ENCODE measurements at regions not wholly inside any gene's neighbourhood (a gene's known extent, or its start where the extent isn't known, plus 50 kb on each side); places are given as distances from the start of the nearest gene placed in this dataset.
A peak's percentile ranks its signal among the peaks of the same experiment; 100 is the strongest.

DNA sequence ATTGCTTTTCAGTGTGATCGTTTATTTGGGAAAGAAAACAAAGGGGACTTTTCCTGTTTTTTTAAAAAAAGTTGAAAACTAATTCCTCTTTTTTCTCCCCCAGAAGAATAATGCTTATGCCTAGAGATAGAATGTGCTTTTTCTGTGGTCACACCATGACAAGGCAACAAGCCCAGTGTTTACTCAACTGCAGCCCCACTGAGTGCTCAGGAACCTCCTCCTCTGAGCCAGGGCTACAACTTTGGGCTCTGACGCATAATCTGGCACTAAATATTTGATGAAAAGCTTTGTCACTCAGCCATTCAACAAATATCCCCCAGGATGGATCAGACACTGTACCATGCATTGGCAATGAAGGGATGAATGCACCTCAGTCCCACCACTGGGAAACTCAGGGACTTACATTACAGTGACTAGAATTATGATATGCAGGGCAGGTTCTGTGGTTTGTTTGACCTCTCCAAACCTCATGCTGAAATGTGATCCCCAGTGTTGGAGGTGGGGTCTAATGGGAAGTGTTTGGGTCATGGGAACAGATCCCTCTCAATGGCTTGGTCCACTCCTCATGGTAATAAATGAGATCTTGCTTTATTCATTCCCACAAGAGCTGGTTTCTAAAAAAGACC is 155.9 kb downstream of the CCDC34 start:
- ChIA-PET CTCF (no interaction called here), POLR2A (no interaction called here)
- intact Hi-C loops (cut with micrococcal nuclease; ENCODE audit: unreplicated experiment), result no loop called here
- no peaks in the 10 kb centered on the region for H3K36me3 ChIP-seq (ENCODE audit: control insufficient read depth, insufficient read depth, low read length)
- in situ Hi-C loops (cut with HindIII; ENCODE audit: low pct_unique_long_range_greater_than_20kb, low sequenced_read_pairs), result no loop called here
- H3K4me3 ChIP-seq (ENCODE audit: low read depth in 2 of 2, low read length in 2 of 2), result no peak overlapping the region
- peaks cover 49% of the 10 kb centered on the region for H3K4me1 ChIP-seq (ENCODE audit: control insufficient read depth, insufficient read depth, low read length)
- no TSS peak for BruUV-seq (replicated peaks)
- DNase-seq (ENCODE audit: low read depth, low spot score) (no peak), ATAC-seq (no peak)
- H3K9me3 ChIP-seq (ENCODE audit: control insufficient read depth, insufficient read depth, low read depth, low read length), result no peaks in the 10 kb centered on the region
- no peaks in the 10 kb centered on the region for H3K27me3 ChIP-seq (ENCODE audit: control insufficient read depth, insufficient read depth, low read length)
- no peak for TF ChIP-seq TCF7L2 (IDR thresholded peaks at IDR 0.05; ENCODE audit: low read depth, low read length)
- TF ChIP-seq SIN3A (IDR thresholded peaks at IDR 0.05; ENCODE audit: borderline replicate concordance, insufficient read depth, low read depth, low read length), result no peak
- no peak for TF ChIP-seq POLR2AphosphoS5 (IDR thresholded peaks at IDR 0.05; ENCODE audit: low read depth, low read length)
- TF ChIP-seq, protein P1, sequence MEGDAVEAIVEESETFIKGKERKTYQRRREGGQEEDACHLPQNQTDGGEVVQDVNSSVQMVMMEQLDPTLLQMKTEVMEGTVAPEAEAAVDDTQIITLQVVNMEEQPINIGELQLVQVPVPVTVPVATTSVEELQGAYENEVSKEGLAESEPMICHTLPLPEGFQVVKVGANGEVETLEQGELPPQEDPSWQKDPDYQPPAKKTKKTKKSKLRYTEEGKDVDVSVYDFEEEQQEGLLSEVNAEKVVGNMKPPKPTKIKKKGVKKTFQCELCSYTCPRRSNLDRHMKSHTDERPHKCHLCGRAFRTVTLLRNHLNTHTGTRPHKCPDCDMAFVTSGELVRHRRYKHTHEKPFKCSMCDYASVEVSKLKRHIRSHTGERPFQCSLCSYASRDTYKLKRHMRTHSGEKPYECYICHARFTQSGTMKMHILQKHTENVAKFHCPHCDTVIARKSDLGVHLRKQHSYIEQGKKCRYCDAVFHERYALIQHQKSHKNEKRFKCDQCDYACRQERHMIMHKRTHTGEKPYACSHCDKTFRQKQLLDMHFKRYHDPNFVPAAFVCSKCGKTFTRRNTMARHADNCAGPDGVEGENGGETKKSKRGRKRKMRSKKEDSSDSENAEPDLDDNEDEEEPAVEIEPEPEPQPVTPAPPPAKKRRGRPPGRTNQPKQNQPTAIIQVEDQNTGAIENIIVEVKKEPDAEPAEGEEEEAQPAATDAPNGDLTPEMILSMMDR (IDR thresholded peaks at IDR 0.05), result no peak
- TF ChIP-seq, protein P2, sequence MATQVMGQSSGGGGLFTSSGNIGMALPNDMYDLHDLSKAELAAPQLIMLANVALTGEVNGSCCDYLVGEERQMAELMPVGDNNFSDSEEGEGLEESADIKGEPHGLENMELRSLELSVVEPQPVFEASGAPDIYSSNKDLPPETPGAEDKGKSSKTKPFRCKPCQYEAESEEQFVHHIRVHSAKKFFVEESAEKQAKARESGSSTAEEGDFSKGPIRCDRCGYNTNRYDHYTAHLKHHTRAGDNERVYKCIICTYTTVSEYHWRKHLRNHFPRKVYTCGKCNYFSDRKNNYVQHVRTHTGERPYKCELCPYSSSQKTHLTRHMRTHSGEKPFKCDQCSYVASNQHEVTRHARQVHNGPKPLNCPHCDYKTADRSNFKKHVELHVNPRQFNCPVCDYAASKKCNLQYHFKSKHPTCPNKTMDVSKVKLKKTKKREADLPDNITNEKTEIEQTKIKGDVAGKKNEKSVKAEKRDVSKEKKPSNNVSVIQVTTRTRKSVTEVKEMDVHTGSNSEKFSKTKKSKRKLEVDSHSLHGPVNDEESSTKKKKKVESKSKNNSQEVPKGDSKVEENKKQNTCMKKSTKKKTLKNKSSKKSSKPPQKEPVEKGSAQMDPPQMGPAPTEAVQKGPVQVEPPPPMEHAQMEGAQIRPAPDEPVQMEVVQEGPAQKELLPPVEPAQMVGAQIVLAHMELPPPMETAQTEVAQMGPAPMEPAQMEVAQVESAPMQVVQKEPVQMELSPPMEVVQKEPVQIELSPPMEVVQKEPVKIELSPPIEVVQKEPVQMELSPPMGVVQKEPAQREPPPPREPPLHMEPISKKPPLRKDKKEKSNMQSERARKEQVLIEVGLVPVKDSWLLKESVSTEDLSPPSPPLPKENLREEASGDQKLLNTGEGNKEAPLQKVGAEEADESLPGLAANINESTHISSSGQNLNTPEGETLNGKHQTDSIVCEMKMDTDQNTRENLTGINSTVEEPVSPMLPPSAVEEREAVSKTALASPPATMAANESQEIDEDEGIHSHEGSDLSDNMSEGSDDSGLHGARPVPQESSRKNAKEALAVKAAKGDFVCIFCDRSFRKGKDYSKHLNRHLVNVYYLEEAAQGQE (IDR thresholded peaks at IDR 0.05; ENCODE audit: insufficient read depth in 1 of 2, low read depth in 2 of 2, low read length in 1 of 2), result no peak
- H3K27ac ChIP-seq (ENCODE audit: low read length), result peak overlapping the region; percentile 96

DNA sequence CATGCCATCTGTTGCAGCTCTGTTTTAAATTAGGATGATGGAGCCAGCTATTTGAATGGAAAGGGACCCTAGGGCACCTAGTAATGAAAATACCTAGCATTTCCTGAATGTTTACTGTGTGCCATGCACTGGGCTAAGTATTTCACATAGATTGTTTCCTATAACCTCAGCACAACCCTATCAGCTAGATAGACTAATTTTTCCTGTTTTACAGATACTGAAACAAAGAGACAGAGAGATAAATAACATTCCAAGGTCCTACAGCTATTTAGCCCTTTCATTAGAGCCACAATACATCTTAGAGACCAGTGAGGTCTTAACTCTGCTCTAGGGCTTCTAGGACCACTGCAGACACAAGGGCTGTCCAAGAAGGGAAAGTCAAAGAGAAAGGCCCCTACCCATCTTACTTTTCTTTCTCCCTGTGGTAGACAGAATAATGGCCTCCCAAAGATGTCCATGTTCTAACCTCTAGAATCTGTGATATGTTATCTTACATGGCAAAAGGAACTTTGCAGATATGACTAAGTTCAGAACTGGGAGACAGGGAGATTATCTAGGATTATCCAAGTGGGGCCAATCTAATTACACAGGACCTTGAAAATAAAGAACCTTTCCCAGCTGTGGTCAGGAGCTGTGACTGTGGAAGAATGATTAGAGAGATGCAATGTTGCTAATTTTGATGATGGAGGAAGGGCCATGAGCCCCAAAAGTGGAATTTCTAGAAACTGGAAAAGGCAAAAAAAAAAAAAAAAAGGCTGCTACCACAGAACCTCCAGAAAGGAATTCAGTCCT is 157.0 kb downstream of the CCDC34 start:
- POLR2A ChIA-PET, result no interaction called here
- intact Hi-C loops (cut with micrococcal nuclease; ENCODE audit: unreplicated experiment) (no loop called here), in situ Hi-C loops (cut with HindIII; ENCODE audit: low pct_unique_long_range_greater_than_20kb, low sequenced_read_pairs) (no loop called here)
- DNase-seq (ENCODE audit: low read depth, low spot score) (no peak), ATAC-seq (no peak)
- H3K4me3 ChIP-seq (ENCODE audit: low read depth in 2 of 2, low read length in 2 of 2), result no peak overlapping the region
- TF ChIP-seq TCF7L2 (IDR thresholded peaks at IDR 0.05; ENCODE audit: low read depth, low read length) (no peak), POLR2AphosphoS5 (IDR thresholded peaks at IDR 0.05; ENCODE audit: low read depth, low read length) (no peak), SIN3A (IDR thresholded peaks at IDR 0.05; ENCODE audit: borderline replicate concordance, insufficient read depth, low read depth, low read length) (no peak)
- TF ChIP-seq, protein P1 (IDR thresholded peaks at IDR 0.05), result no peak
- TF ChIP-seq, protein P2 (IDR thresholded peaks at IDR 0.05; ENCODE audit: insufficient read depth in 1 of 2, low read depth in 2 of 2, low read length in 1 of 2), result no peak
- H3K9me3 ChIP-seq (ENCODE audit: control insufficient read depth, insufficient read depth, low read depth, low read length), result no peaks in the 10 kb centered on the region
- H3K4me1 ChIP-seq (ENCODE audit: control insufficient read depth, insufficient read depth, low read length), result peaks cover 56% of the 10 kb centered on the region
- no peaks in the 10 kb centered on the region for H3K36me3 ChIP-seq (ENCODE audit: control insufficient read depth, insufficient read depth, low read length)
- CTCF ChIA-PET, result no interaction called here
- H3K27ac ChIP-seq (ENCODE audit: low read length), result peak overlapping the region; percentile 96
- BruUV-seq (replicated peaks), result no TSS peak
- no peaks in the 10 kb centered on the region for H3K27me3 ChIP-seq (ENCODE audit: control insufficient read depth, insufficient read depth, low read length)
